ENCODE measurements at regions not wholly inside any gene's neighbourhood (a gene's known extent, or its start where the extent isn't known, plus 50 kb on each side); places are given as distances from the start of the nearest gene placed in this dataset.

DNA sequence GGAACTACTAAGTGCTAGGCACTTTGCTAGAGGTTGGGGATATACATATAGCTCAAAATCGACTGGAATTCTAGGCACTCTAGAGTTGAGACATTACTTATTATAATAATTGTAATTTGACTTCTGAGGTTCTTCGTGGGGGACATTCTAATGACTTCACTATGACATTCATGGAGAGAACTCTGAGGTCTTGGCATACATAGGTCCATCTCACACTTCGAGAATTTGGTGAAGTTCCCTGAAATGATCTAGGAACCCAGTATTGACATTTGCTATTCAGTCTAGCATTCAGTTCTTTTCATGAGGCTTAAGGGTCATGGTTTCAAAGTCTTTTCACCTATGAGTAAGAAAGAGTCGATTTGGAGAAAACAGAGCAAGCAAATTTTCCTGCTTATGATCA lies 446.6 kb upstream of the JAG1 start:
- no peak overlapping the region for H3K27ac ChIP-seq (ENCODE audit: low read depth, low read length)
- no peaks in the 10 kb centered on the region for H3K36me3 ChIP-seq (ENCODE audit: insufficient read depth, low read length)
- no peaks in the 10 kb centered on the region for H3K27me3 ChIP-seq (ENCODE audit: insufficient read depth, low read length)
- no peaks in the 10 kb centered on the region for H3K79me2 ChIP-seq (ENCODE audit: control insufficient read depth, insufficient read depth, low read length, unreplicated experiment)
- H3K4me3 ChIP-seq (ENCODE audit: low read depth, low read length): no peak overlapping the region
- H2AFZ ChIP-seq (ENCODE audit: low read length, unreplicated experiment): no peak overlapping the region
- peaks cover 23% of the 10 kb centered on the region for H3K4me1 ChIP-seq (ENCODE audit: control insufficient read depth, insufficient read depth, low read length, unreplicated experiment)

- Histone ChIP-seq H3K27ac (ENCODE audit: low read depth, low read length) (no peak overlapping the region), H3K27me3 (ENCODE audit: insufficient read depth, low read length) (no peaks in the 10 kb centered on the region), H2AFZ (ENCODE audit: low read length, unreplicated experiment) (no peak overlapping the region), H3K79me2 (ENCODE audit: control insufficient read depth, insufficient read depth, low read length, unreplicated experiment) (no peaks in the 10 kb centered on the region), H3K4me3 (ENCODE audit: low read depth, low read length) (no peak overlapping the region), H3K36me3 (ENCODE audit: insufficient read depth, low read length) (no peaks in the 10 kb centered on the region), H3K4me1 (ENCODE audit: control insufficient read depth, insufficient read depth, low read length, unreplicated experiment) (no peaks in the 10 kb centered on the region)
Measured at GRCh38 chr20:11124849-11125505, 451.2 kb upstream of the JAG1 start.

- no peaks in the 10 kb centered on the region for H3K27me3 ChIP-seq (ENCODE audit: insufficient read depth, low read length)
- no peak overlapping the region for H3K27ac ChIP-seq (ENCODE audit: low read depth, low read length)
Measured at GRCh38 chr20:11128220-11128718, 454.5 kb upstream of the JAG1 start.

DNA sequence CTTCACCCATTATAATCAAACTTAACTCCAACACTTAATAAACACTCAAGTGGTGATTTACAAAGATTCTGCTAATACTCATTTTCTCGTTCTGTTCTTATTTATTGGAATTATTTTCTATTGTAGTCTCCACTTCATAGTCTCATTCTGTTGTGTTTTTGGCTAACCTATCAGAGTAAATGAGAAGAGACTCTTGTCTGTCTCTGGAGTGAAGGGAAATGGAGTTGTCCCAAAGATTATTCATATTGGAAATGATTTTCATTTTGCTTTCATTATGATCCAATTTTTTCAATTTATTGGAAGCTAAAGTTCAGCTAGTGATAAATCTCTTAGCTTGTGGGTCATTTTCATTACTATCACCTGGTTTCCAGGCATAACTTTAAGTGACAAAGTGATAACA lies 454.9 kb upstream of the JAG1 start:
- no peaks in the 10 kb centered on the region for H3K4me1 ChIP-seq (ENCODE audit: control insufficient read depth, insufficient read depth, low read length, unreplicated experiment)
- no peaks in the 10 kb centered on the region for H3K27me3 ChIP-seq (ENCODE audit: insufficient read depth, low read length)
- no peaks in the 10 kb centered on the region for H3K79me2 ChIP-seq (ENCODE audit: control insufficient read depth, insufficient read depth, low read length, unreplicated experiment)
- H3K4me3 ChIP-seq (ENCODE audit: low read depth, low read length): no peak overlapping the region
- no peak overlapping the region for H3K27ac ChIP-seq (ENCODE audit: low read depth, low read length)
- H2AFZ ChIP-seq (ENCODE audit: low read length, unreplicated experiment): no peak overlapping the region
- H3K36me3 ChIP-seq (ENCODE audit: insufficient read depth, low read length): no peaks in the 10 kb centered on the region

More at GRCh38 chr20:11128220-11128718, 454.5 kb upstream of the JAG1 start:
- H3K4me3 ChIP-seq (ENCODE audit: low read depth, low read length): no peak overlapping the region
- H2AFZ ChIP-seq (ENCODE audit: low read length, unreplicated experiment): no peak overlapping the region
- H3K79me2 ChIP-seq (ENCODE audit: control insufficient read depth, insufficient read depth, low read length, unreplicated experiment): no peaks in the 10 kb centered on the region
- H3K4me1 ChIP-seq (ENCODE audit: control insufficient read depth, insufficient read depth, low read length, unreplicated experiment): no peaks in the 10 kb centered on the region
- H3K36me3 ChIP-seq (ENCODE audit: insufficient read depth, low read length): no peaks in the 10 kb centered on the region

DNA sequence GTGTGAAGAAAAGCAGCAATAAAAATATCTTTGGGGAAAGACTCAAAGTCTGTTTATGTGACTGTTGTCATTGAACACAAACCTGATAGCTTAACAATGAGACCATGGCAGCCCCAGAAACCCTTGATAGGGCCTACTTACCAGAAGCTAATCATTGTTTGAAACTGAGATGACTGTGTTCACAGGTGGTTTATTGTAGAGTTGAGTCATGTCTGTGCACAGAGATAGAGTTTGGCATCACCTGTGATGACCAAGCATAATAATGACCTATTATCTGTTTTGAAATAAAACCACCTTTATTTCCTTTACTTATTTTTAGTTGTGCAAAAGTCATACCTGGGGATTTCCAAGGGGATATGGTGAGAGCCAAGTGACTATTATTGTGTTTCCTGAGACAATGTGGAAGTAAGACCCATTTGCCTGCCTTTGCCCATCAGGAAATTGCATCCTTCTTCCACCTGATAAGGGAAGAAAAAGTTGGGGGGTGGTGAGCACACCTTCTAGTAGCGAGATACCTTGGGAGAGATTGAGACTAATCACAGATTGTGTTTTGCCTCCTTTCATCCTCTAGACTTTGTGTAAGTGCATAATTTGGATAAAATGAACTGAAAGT lies 456.9 kb upstream of the JAG1 start:
- Histone ChIP-seq H3K4me3 (ENCODE audit: low read depth, low read length) (no peak overlapping the region), H3K4me1 (ENCODE audit: control insufficient read depth, insufficient read depth, low read length, unreplicated experiment) (no peaks in the 10 kb centered on the region), H2AFZ (ENCODE audit: low read length, unreplicated experiment) (no peak overlapping the region), H3K36me3 (ENCODE audit: insufficient read depth, low read length) (no peaks in the 10 kb centered on the region), H3K79me2 (ENCODE audit: control insufficient read depth, insufficient read depth, low read length, unreplicated experiment) (no peaks in the 10 kb centered on the region), H3K27ac (ENCODE audit: low read depth, low read length) (no peak overlapping the region), H3K27me3 (ENCODE audit: insufficient read depth, low read length) (no peaks in the 10 kb centered on the region)

GRCh38 chr20:11132819-11133415 lies 459.1 kb upstream of the JAG1 start:
- Histone ChIP-seq H3K27ac (ENCODE audit: low read depth, low read length) (no peak overlapping the region), H3K79me2 (ENCODE audit: control insufficient read depth, insufficient read depth, low read length, unreplicated experiment) (no peaks in the 10 kb centered on the region), H3K36me3 (ENCODE audit: insufficient read depth, low read length) (no peaks in the 10 kb centered on the region), H3K4me1 (ENCODE audit: control insufficient read depth, insufficient read depth, low read length, unreplicated experiment) (no peaks in the 10 kb centered on the region), H2AFZ (ENCODE audit: low read length, unreplicated experiment) (no peak overlapping the region), H3K4me3 (ENCODE audit: low read depth, low read length) (no peak overlapping the region), H3K27me3 (ENCODE audit: insufficient read depth, low read length) (no peaks in the 10 kb centered on the region)

- no peak overlapping the region for H3K27ac ChIP-seq (ENCODE audit: low read depth, low read length)
- H3K36me3 ChIP-seq (ENCODE audit: insufficient read depth, low read length): no peaks in the 10 kb centered on the region
- peaks cover 13% of the 10 kb centered on the region for H3K4me1 ChIP-seq (ENCODE audit: control insufficient read depth, insufficient read depth, low read length, unreplicated experiment)
- no peak overlapping the region for H2AFZ ChIP-seq (ENCODE audit: low read length, unreplicated experiment)
- no peaks in the 10 kb centered on the region for H3K27me3 ChIP-seq (ENCODE audit: insufficient read depth, low read length)
- H3K4me3 ChIP-seq (ENCODE audit: low read depth, low read length): no peak overlapping the region
- H3K79me2 ChIP-seq (ENCODE audit: control insufficient read depth, insufficient read depth, low read length, unreplicated experiment): no peaks in the 10 kb centered on the region
Measured at GRCh38 chr20:11136691-11137090, 462.9 kb upstream of the JAG1 start.

DNA sequence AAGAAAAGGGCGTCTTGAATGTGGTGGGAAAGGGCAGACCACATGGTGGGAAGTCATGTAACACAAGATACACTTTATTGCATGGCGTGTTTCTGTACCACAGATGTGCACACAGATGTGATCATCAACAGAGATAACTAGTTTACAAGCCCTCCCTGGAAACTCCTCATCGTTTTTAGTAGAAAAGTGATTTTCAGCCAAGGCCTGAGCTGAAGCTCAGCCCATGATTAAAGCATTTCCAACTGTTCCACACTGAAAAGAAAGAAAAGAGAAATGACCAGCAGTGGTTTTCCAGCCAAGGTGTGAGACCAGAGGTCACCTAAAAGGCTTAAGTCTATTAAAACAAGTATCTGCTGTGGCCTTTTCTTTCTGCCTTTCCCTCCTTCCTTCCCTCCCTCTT lies 463.9 kb upstream of the JAG1 start:
- H3K27me3 ChIP-seq (ENCODE audit: insufficient read depth, low read length): no peaks in the 10 kb centered on the region
- no peak overlapping the region for H3K4me3 ChIP-seq (ENCODE audit: low read depth, low read length)
- no peaks in the 10 kb centered on the region for H3K79me2 ChIP-seq (ENCODE audit: control insufficient read depth, insufficient read depth, low read length, unreplicated experiment)
- peaks cover 13% of the 10 kb centered on the region for H3K4me1 ChIP-seq (ENCODE audit: control insufficient read depth, insufficient read depth, low read length, unreplicated experiment)
- H3K27ac ChIP-seq (ENCODE audit: low read depth, low read length): no peak overlapping the region
- H3K36me3 ChIP-seq (ENCODE audit: insufficient read depth, low read length): no peaks in the 10 kb centered on the region
- H2AFZ ChIP-seq (ENCODE audit: low read length, unreplicated experiment): no peak overlapping the region

DNA sequence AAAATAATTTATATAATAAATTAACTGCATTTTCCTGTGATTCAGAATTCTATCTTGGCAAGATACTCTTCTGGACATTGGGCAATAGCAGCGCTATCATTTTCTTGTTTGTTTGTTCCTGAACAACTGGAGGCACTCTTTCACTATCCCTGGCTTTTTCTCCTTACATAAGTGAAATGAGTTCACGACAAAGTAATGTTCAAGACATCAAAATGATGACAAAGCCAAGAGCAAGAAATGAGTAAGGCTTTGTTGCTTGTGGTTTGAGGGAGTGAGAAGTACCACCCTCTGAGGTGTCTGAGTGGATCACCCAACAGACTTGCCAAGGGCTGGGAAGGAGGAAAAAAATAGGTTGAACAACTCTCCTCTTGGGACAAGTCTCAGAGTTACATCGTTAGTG lies 466.6 kb upstream of the JAG1 start:
- no peaks in the 10 kb centered on the region for H3K27me3 ChIP-seq (ENCODE audit: insufficient read depth, low read length)
- H3K4me3 ChIP-seq (ENCODE audit: low read depth, low read length): no peak overlapping the region
- no peaks in the 10 kb centered on the region for H3K79me2 ChIP-seq (ENCODE audit: control insufficient read depth, insufficient read depth, low read length, unreplicated experiment)
- no peaks in the 10 kb centered on the region for H3K36me3 ChIP-seq (ENCODE audit: insufficient read depth, low read length)
- H3K4me1 ChIP-seq (ENCODE audit: control insufficient read depth, insufficient read depth, low read length, unreplicated experiment): peaks cover 30% of the 10 kb centered on the region
- H2AFZ ChIP-seq (ENCODE audit: low read length, unreplicated experiment): peak overlapping the region; percentile 3
- H3K27ac ChIP-seq (ENCODE audit: low read depth, low read length): peak overlapping the region; percentile 82

GRCh38 chr20:11143481-11143880 lies 469.7 kb upstream of the JAG1 start:
- H3K36me3 ChIP-seq (ENCODE audit: insufficient read depth, low read length): no peaks in the 10 kb centered on the region
- H3K79me2 ChIP-seq (ENCODE audit: control insufficient read depth, insufficient read depth, low read length, unreplicated experiment): no peaks in the 10 kb centered on the region
- no peak overlapping the region for H3K4me3 ChIP-seq (ENCODE audit: low read depth, low read length)
- H3K27me3 ChIP-seq (ENCODE audit: insufficient read depth, low read length): no peaks in the 10 kb centered on the region
- peaks cover 34% of the 10 kb centered on the region for H3K4me1 ChIP-seq (ENCODE audit: control insufficient read depth, insufficient read depth, low read length, unreplicated experiment)
- H2AFZ ChIP-seq (ENCODE audit: low read length, unreplicated experiment): peak overlapping the region; percentile 83
- H3K27ac ChIP-seq (ENCODE audit: low read depth, low read length): peak overlapping the region; percentile 92
